ENCODE measurements at regions not wholly inside any gene's neighbourhood (a gene's known extent, or its start where the extent isn't known, plus 50 kb on each side); places are given as distances from the start of the nearest gene placed in this dataset.

GRCh38 chr3:177554895-177555759 is 357.8 kb upstream of the TBL1XR1 start:
- FAIRE-seq (no peak), DNase-seq (ENCODE audit: insufficient read length, low spot score) (no peak)
- TF ChIP-seq CTCF (IDR thresholded peaks at IDR 0.05; ENCODE audit: insufficient read depth, missing control alignments) = no peak

GRCh38 chr3:177557548-177557947 is 360.3 kb upstream of the TBL1XR1 start:
- no peak for TF ChIP-seq CTCF (IDR thresholded peaks at IDR 0.05; ENCODE audit: insufficient read depth, missing control alignments)
- FAIRE-seq = no peak
- no peak for DNase-seq (ENCODE audit: insufficient read length, low spot score)

- no peak for TF ChIP-seq CTCF (IDR thresholded peaks at IDR 0.05; ENCODE audit: insufficient read depth, missing control alignments)
- FAIRE-seq = no peak
- DNase-seq (ENCODE audit: insufficient read length, low spot score) = no peak
Observed at GRCh38 chr3:177561365-177561764, 364.1 kb upstream of the TBL1XR1 start.

GRCh38 chr3:177561769-177562392 is 364.6 kb upstream of the TBL1XR1 start:
- FAIRE-seq = no peak
- TF ChIP-seq CTCF (IDR thresholded peaks at IDR 0.05; ENCODE audit: insufficient read depth, missing control alignments) = no peak
- DNase-seq (ENCODE audit: insufficient read length, low spot score) = no peak

- DNase-seq (ENCODE audit: insufficient read length, low spot score) = no peak
- no peak for FAIRE-seq
- TF ChIP-seq CTCF (IDR thresholded peaks at IDR 0.05; ENCODE audit: insufficient read depth, missing control alignments) = no peak
Observed at GRCh38 chr3:177563243-177563780, 366.0 kb upstream of the TBL1XR1 start.

GRCh38 chr3:177563792-177564191 is 366.5 kb upstream of the TBL1XR1 start:
- FAIRE-seq (no peak), DNase-seq (ENCODE audit: insufficient read length, low spot score) (no peak)
- no peak for TF ChIP-seq CTCF (IDR thresholded peaks at IDR 0.05; ENCODE audit: insufficient read depth, missing control alignments)

- DNase-seq (ENCODE audit: insufficient read length, low spot score) (no peak), FAIRE-seq (no peak)
- TF ChIP-seq CTCF (IDR thresholded peaks at IDR 0.05; ENCODE audit: insufficient read depth, missing control alignments) = no peak
Observed at GRCh38 chr3:177565981-177566380, 368.7 kb upstream of the TBL1XR1 start.
